Loucy (cell line): ENCODE measurements at regions not wholly inside any gene's neighbourhood (a gene's known extent, or its start where the extent isn't known, plus 50 kb on each side); places are given as distances from the start of the nearest gene placed in this dataset.

Experiments used
- H2AFZ ChIP-seq: fragments of 200-600 bp; sonication (generic); 2 replicates; pipeline ENCODE4 v1.6.0; 2016; ENCODE audit warnings: antibody characterized with exemption, mild to moderate bottlenecking, low read length, moderate library complexity
- H3F3A ChIP-seq: fragments of 200-600 bp; 2 replicates; pipeline ENCODE4 v1.6.0; 2016; ENCODE audit warnings: antibody characterized with exemption, low read depth, mild to moderate bottlenecking
- H3K27me3 ChIP-seq: fragments of 200-600 bp; sonication (generic); 2 replicates; pipeline ENCODE4 v1.6.1; 2014; ENCODE audit warnings: low read length, mild to moderate bottlenecking; ENCODE audit not compliant: insufficient read depth, poor library complexity, severe bottlenecking
- H3K36me3 ChIP-seq: fragments of 200-600 bp; sonication (generic); 2 replicates; pipeline ENCODE4 v1.6.1; 2016; ENCODE audit warnings: low read length; ENCODE audit not compliant: insufficient read depth
- H3K4me1 ChIP-seq: fragments of 200-600 bp; sonication (generic); 2 replicates; pipeline ENCODE4 v1.5.1; 2014; ENCODE audit warnings: low read length, mild to moderate bottlenecking; ENCODE audit not compliant: insufficient read depth, poor library complexity, severe bottlenecking
- H3K4me2 ChIP-seq: fragments of 200-600 bp; sonication (generic); 2 replicates; pipeline ENCODE4 v1.6.0; 2014; ENCODE audit warnings: antibody characterized with exemption, low read length, low read depth, mild to moderate bottlenecking; ENCODE audit not compliant: poor library complexity, severe bottlenecking
- H3K4me3 ChIP-seq: fragments of 200-600 bp; sonication (generic); 2 replicates; pipeline ENCODE4 v1.5.1; 2014; ENCODE audit warnings: low read length, mild to moderate bottlenecking, mixed read lengths; ENCODE audit not compliant: poor library complexity, severe bottlenecking
- H3K79me2 ChIP-seq: fragments of 200-600 bp; sonication (generic); 2 replicates; pipeline ENCODE4 v1.6.1; 2014; ENCODE audit warnings: low read length; ENCODE audit not compliant: insufficient read depth
- H3K9ac ChIP-seq: fragments of 200-600 bp; sonication (generic); 2 replicates; pipeline ENCODE4 v1.6.0; 2014; ENCODE audit warnings: mild to moderate bottlenecking, low read depth, low read length, moderate library complexity; ENCODE audit not compliant: poor library complexity, severe bottlenecking
- H3K9me2 ChIP-seq: fragments of 200-600 bp; sonication (generic); replicated peaks from 2 replicates; pipeline ENCODE4 v1.6.1; 2016; ENCODE audit warnings: low read depth, low read length, mixed read lengths
- H3K9me3 ChIP-seq: fragments of 200-600 bp; sonication (generic); 2 replicates; pipeline ENCODE4 v1.6.1; 2014; ENCODE audit warnings: mild to moderate bottlenecking, antibody characterized with exemption, low read length, low read depth; ENCODE audit not compliant: insufficient read depth
- H4K20me1 ChIP-seq: fragments of 200-600 bp; sonication (generic); 2 replicates; pipeline ENCODE4 v1.6.0; 2014; ENCODE audit warnings: antibody characterized with exemption, low read length, mild to moderate bottlenecking; ENCODE audit not compliant: insufficient read depth, poor library complexity, severe bottlenecking
- CTCF ChIP-seq: fragments of 200-600 bp; sonication (generic); conservative IDR thresholded peaks from 2 replicates; pipeline ENCODE4 v1.5.1; 2014; ENCODE audit warnings: mild to moderate bottlenecking, antibody characterized with exemption, low read length
- EZH2phosphoT487 ChIP-seq: fragments of 200-600 bp; IDR thresholded peaks from 2 replicates; pipeline ENCODE4 v1.6.1; 2018; ENCODE audit warnings: antibody characterized with exemption, mild to moderate bottlenecking, moderate library complexity, borderline replicate concordance

DNA sequence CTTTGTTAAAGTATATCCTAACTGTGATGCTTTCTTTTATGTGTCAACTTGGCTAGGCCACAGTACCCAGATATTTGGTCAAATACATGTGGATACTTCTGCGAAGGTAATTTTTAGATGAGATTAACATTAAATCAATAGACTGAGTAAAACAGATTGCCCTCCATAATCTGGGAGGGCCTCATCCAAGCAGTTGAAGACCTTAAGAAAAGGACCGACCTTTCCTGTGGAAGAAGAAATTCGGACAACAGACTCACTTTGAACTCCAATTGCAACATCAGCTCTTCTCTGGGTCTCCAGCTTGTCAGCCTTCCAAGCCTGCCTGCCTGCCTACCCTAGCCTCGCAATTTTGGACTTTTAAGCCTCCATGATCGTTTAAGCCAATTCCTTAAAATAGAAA lies 57.9 kb upstream of the DOCK9 start:
- H3F3A ChIP-seq = no peaks in the 10 kb centered on the region
- no peaks in the 10 kb centered on the region for H3K4me1 ChIP-seq
- no peaks in the 10 kb centered on the region for H3K9me2 ChIP-seq
- TF ChIP-seq EZH2phosphoT487 (no peak), CTCF (no peak)
- no peak overlapping the region for H2AFZ ChIP-seq
- H3K4me2 ChIP-seq = no peak overlapping the region
- H4K20me1 ChIP-seq = no peaks in the 10 kb centered on the region
- H3K79me2 ChIP-seq = no peaks in the 10 kb centered on the region
- no peaks in the 10 kb centered on the region for H3K27me3 ChIP-seq
- no peak overlapping the region for H3K4me3 ChIP-seq
- H3K9me3 ChIP-seq = no peaks in the 10 kb centered on the region
- H3K9ac ChIP-seq = no peak overlapping the region
- H3K36me3 ChIP-seq = no peaks in the 10 kb centered on the region

- peaks cover 11% of the 10 kb centered on the region for H3K27me3 ChIP-seq
- H3F3A ChIP-seq = no peaks in the 10 kb centered on the region
- no peaks in the 10 kb centered on the region for H3K9me2 ChIP-seq
- no peak overlapping the region for H2AFZ ChIP-seq
- H3K9me3 ChIP-seq = no peaks in the 10 kb centered on the region
- H3K4me1 ChIP-seq = no peaks in the 10 kb centered on the region
- peaks cover 7% of the 10 kb centered on the region for H4K20me1 ChIP-seq
- no peak overlapping the region for H3K9ac ChIP-seq
- no peak overlapping the region for H3K4me3 ChIP-seq
- TF ChIP-seq CTCF (no peak), EZH2phosphoT487 (no peak)
- H3K4me2 ChIP-seq = no peak overlapping the region
- no peaks in the 10 kb centered on the region for H3K79me2 ChIP-seq
- H3K36me3 ChIP-seq = no peaks in the 10 kb centered on the region
These were observed 59.9 kb upstream of the DOCK9 start for GRCh38 chr13:99037756-99038155.

DNA sequence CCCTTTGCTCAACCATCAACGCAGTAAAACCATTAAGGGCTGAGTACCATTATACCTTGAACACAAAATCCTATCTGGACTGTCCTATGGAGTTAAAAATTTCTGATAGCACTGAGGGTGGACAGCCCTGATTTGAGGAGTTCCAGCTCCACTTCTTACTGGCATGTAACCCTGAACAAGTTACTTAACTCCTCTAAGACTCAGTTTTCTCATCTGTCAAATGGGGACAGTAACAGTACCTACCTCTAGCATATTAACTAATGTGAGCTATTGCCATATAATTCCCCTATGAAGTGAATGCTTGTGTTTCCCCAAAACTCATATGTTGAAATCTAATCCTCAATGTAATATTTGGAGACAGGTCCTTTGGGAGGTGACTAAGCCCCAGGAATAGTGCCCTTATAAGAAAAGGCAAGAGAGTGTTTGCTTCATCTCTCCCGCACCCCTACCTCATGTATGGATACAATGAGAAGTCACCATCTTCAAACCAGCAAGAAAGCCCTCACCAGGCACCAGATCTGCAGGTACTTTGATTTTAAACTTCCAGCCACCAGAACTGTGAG lies 61.9 kb upstream of the DOCK9 start:
- H3K9me2 ChIP-seq = no peaks in the 10 kb centered on the region

More for the DNA sequence above, 61.9 kb upstream of the DOCK9 start:
- peaks cover 31% of the 10 kb centered on the region for H3K27me3 ChIP-seq
- H3K4me3 ChIP-seq = no peak overlapping the region
- H2AFZ ChIP-seq = no peak overlapping the region
- no peaks in the 10 kb centered on the region for H3F3A ChIP-seq
- no peak overlapping the region for H3K4me2 ChIP-seq
- TF ChIP-seq EZH2phosphoT487 = no peak
- TF ChIP-seq CTCF = no peak
- H3K9me3 ChIP-seq = no peaks in the 10 kb centered on the region
- peaks cover 6% of the 10 kb centered on the region for H3K4me1 ChIP-seq
- H3K36me3 ChIP-seq = no peaks in the 10 kb centered on the region
- H3K9ac ChIP-seq = no peak overlapping the region
- no peaks in the 10 kb centered on the region for H3K79me2 ChIP-seq
- H4K20me1 ChIP-seq = peaks cover 22% of the 10 kb centered on the region
